GM12873 (cell line): ENCODE measurements at regions not wholly inside any gene's neighbourhood (a gene's known extent, or its start where the extent isn't known, plus 50 kb on each side); places are given as distances from the start of the nearest gene placed in this dataset.

Source experiments
- TF ChIP-seq, protein P1 (sequence below): IDR thresholded peaks from 2 replicates; pipeline ENCODE4 v1.5.1; 2012; ENCODE audit warnings: low read depth, mild to moderate bottlenecking, moderate library complexity, low read length, control low read depth; ENCODE audit not compliant: insufficient read depth; ENCODE audit errors: missing control alignments

DNA sequence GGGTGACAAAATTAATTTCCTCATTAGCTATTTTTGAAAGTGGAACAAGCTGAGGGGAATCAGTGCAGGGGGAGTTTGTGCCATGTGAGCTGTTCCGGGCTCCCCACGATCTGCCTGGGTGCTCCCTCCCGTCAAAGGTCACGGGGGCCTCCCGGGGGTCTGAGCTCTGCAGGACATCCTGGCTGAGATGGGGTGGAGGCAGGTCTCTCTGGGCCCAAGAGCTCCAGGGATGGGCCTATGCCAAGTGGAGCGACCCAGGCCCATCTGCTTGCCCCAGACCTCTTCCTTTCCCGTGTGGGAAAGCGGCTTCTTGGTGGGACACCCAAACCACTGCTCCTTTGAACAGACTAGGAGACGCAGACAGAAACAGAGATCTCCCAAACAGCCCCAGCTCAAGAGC, 143.3 kb upstream of the ID2 start:
- TF ChIP-seq, protein P1, sequence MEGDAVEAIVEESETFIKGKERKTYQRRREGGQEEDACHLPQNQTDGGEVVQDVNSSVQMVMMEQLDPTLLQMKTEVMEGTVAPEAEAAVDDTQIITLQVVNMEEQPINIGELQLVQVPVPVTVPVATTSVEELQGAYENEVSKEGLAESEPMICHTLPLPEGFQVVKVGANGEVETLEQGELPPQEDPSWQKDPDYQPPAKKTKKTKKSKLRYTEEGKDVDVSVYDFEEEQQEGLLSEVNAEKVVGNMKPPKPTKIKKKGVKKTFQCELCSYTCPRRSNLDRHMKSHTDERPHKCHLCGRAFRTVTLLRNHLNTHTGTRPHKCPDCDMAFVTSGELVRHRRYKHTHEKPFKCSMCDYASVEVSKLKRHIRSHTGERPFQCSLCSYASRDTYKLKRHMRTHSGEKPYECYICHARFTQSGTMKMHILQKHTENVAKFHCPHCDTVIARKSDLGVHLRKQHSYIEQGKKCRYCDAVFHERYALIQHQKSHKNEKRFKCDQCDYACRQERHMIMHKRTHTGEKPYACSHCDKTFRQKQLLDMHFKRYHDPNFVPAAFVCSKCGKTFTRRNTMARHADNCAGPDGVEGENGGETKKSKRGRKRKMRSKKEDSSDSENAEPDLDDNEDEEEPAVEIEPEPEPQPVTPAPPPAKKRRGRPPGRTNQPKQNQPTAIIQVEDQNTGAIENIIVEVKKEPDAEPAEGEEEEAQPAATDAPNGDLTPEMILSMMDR = no peak

DNA sequence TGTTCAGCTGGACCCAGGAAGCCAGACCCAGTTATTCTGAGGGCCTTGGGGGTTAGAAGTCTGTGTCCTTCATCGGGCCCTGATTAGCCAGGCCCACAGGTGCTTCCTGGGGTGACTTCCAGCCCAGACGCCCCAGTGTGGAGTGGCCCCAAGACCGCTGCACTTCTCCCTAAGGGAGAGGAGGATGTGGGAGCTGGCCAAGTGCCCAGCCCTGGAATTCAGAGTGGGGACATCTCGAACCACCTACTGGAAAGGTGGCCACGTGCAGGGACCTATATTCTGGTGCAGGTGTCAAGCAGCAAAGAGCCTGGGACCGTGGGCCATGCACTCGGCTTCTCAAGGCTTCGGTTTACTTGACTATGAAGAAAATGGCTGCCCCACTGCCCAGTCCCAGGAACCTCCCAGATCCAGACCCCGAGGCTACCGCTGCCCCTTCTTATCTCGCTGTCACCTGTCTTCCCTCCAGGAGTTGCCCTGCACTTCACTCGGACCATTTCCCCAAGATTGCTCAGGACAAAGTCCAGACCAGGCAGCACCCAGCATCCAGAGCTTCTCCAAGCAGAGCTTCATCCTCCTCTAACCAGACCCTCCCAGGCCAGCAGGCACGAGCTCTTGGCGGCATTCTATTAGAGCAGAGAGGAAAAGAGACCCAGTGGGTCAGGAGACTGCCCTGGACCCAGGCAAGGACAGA, 142.8 kb upstream of the ID2 start:
- TF ChIP-seq, protein P1 = no peak

DNA sequence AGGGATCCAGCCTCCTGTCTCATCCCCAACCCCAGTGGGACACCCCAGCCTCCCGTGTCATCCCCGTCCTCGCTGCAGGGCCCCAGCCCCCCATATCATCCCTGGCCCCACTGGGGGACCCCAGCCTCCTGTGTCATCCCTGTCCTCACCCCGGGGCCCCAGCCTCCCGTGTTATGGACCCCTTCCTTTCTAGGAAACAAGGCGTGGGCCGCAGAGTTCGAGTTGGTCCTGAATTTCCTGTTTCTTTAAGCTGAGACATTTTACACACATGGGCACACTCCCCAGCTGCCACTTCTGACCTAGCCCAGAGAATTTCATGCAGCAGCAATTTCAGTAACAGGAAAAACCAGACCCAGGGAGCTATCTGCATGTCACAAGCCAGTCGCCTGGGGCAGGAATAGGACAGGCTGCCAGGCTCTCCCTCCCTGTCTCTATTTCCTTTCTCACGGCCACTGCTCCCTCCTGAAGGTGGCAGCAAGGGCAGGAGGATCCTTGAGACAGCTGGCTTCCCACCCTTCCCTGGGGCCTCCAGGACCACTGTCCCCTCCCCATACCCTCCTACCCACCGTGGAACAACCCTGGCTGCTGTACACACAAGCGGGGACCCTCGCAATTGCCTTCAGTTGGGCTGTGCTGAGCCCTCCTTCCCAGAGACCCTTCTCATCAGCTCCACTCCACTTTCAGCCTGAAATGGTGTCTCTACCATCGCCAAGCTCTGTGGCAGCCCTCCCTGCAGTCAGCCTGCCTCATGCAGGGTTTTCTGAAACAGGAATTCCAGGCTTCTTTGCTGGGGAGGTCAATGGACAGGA, 141.9 kb upstream of the ID2 start:
- TF ChIP-seq, protein P1 = no peak

DNA sequence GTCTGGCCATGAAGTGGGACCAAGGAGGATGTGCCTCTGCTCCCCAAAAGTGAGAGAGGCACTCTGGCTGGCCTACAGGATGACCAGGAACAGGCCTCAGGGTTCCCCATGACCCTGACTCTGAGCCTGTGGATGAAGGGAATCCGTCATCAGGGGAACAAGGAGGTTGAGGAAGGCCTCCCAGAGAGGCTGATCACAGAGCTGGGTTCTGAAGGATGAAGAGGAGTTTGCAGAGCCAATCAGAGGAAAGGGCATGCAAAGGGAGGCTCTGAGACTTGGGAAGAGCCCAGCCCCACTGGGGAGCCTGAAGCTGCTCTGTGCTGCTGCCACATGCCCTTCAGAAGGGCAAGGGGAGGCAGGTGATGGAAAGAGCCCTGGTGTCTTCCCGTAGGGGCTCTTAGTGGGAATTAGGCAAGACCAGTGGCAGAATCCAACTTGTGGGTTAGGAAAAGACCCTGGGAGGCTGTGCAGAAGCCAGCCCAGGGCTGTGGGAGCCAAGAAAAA, 141.3 kb upstream of the ID2 start:
- TF ChIP-seq, protein P1 = no peak

DNA sequence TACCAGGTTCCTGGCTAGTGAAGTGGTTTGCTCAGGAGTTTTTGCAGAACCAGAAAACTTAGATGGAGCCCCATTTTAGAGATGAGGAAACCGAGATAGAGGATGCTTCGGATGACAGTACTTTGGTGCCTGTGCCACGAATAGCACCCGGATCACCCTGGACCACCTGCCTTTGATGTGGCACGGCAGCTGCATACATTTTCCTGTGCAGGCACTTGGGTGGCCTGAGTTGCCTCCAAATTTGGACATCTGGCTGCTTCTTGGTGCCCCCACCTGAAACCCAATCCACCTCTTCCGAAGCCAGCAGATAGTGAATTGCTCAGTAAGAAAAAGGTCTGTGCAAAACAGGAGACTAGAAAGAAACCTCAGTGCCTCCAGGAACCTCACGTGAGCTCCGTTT, 140.6 kb upstream of the ID2 start:
- TF ChIP-seq, protein P1 = no peak

DNA sequence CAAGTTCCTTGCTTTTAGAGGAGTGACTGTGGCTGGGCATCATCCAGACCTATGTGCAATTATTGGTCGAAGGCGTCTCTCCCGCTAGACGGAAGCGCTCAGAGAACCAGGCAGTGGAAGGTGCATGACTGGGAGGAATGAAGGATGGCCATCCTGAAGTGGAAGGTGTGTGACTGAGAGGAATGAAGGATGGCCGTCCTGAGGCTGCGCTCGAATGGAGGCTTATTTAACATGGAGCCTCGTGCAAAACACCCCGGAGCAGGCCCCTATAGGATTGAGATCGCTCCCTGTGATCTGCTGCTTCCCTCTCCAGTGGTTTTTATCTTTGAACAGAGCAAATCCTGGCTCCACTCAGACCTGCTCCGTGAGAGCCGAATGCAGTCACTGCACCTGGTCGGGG, 140.2 kb upstream of the ID2 start:
- TF ChIP-seq, protein P1 = no peak

DNA sequence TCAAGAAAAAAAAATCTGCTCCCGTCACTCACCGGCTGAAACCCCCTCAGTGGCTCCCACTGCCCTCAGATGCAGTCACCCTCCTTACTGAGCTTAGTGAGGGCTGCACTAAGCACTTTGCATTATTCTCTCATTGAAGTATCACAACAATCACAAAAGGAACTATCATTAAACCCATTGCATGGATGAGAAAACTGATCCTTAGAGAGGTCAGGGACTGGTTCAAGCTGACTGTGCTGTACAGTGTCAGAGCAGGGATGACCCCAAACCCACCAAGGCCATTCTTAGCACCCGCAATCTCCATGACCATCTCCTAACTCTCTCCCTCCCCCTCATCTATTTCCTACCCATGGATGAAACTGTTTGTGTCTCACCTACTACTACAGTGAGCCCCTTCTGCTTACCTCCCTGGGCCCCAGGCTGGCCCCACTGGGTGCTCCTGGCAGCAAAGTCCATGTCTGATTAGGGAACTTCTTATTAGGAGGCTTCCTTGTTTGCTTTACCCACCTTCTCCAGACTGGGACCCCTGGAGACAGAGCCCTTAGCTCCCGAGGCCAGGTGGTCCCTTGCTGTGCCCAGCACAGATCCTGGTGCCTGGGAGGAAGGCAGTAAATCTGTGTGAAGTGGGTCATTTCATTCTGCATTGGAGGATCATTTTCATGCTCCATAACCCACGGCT, 139.3 kb upstream of the ID2 start:
- TF ChIP-seq, protein P1 = no peak
